ENCODE measurements at regions not wholly inside any gene's neighbourhood (a gene's known extent, or its start where the extent isn't known, plus 50 kb on each side); places are given as distances from the start of the nearest gene placed in this dataset.

- Histone ChIP-seq H3K27ac (ENCODE audit: low read depth, low read length) (no peak overlapping the region), H3K4me1 (ENCODE audit: control insufficient read depth, low read length) (no peaks in the 10 kb centered on the region), H3K27me3 (ENCODE audit: control insufficient read depth, low read length) (no peaks in the 10 kb centered on the region), H3K9me3 (ENCODE audit: control insufficient read depth, insufficient read depth, low read length) (no peaks in the 10 kb centered on the region), H3K36me3 (ENCODE audit: control insufficient read depth, low read length) (no peaks in the 10 kb centered on the region), H3K9me2 (replicated peaks; ENCODE audit: control insufficient read depth, low read length) (no peaks in the 10 kb centered on the region), H3K4me2 (ENCODE audit: low read length) (no peak overlapping the region), H4K20me1 (ENCODE audit: control insufficient read depth, insufficient read depth, low read depth, low read length) (no peaks in the 10 kb centered on the region), H3F3A (ENCODE audit: control insufficient read depth, insufficient read depth) (no peaks in the 10 kb centered on the region), H3K4me3 (ENCODE audit: low read length) (no peak overlapping the region), H3K79me2 (ENCODE audit: control insufficient read depth, low read length) (no peaks in the 10 kb centered on the region)
- TF ChIP-seq CTCF (IDR thresholded peaks at IDR 0.05; ENCODE audit: low read depth, low read length, poor library complexity, severe bottlenecking) (no peak), EZH2phosphoT487 (IDR thresholded peaks at IDR 0.05; ENCODE audit: borderline replicate concordance, low read length) (no peak)
These were observed 1653.0 kb upstream of the MIR17HG start for GRCh38 chr13:89694451-89694850.

- Histone ChIP-seq H3K4me2 (ENCODE audit: low read length) (no peak overlapping the region), H3K9me2 (replicated peaks; ENCODE audit: control insufficient read depth, low read length) (no peaks in the 10 kb centered on the region), H3K27ac (ENCODE audit: low read depth, low read length) (no peak overlapping the region), H3K4me3 (ENCODE audit: low read length) (no peak overlapping the region), H4K20me1 (ENCODE audit: control insufficient read depth, insufficient read depth, low read depth, low read length) (no peaks in the 10 kb centered on the region), H3K36me3 (ENCODE audit: control insufficient read depth, low read length) (no peaks in the 10 kb centered on the region), H3K79me2 (ENCODE audit: control insufficient read depth, low read length) (no peaks in the 10 kb centered on the region), H3F3A (ENCODE audit: control insufficient read depth, insufficient read depth) (no peaks in the 10 kb centered on the region), H3K4me1 (ENCODE audit: control insufficient read depth, low read length) (no peaks in the 10 kb centered on the region), H3K9me3 (ENCODE audit: control insufficient read depth, insufficient read depth, low read length) (no peaks in the 10 kb centered on the region), H3K27me3 (ENCODE audit: control insufficient read depth, low read length) (no peaks in the 10 kb centered on the region)
- TF ChIP-seq CTCF (IDR thresholded peaks at IDR 0.05; ENCODE audit: low read depth, low read length, poor library complexity, severe bottlenecking) = peak; percentile 50
- no peak for TF ChIP-seq EZH2phosphoT487 (IDR thresholded peaks at IDR 0.05; ENCODE audit: borderline replicate concordance, low read length)
These were observed 1651.9 kb upstream of the MIR17HG start for GRCh38 chr13:89695343-89696257.

- no peaks in the 10 kb centered on the region for H4K20me1 ChIP-seq (ENCODE audit: control insufficient read depth, insufficient read depth, low read depth, low read length)
- no peak overlapping the region for H3K27ac ChIP-seq (ENCODE audit: low read depth, low read length)
These were observed 1645.6 kb upstream of the MIR17HG start for GRCh38 chr13:89701913-89702312.

More at GRCh38 chr13:89701913-89702312, 1645.6 kb upstream of the MIR17HG start:
- Histone ChIP-seq H3K4me3 (ENCODE audit: low read length) (no peak overlapping the region), H3K9me3 (ENCODE audit: control insufficient read depth, insufficient read depth, low read length) (no peaks in the 10 kb centered on the region), H3K79me2 (ENCODE audit: control insufficient read depth, low read length) (no peaks in the 10 kb centered on the region), H3K9me2 (replicated peaks; ENCODE audit: control insufficient read depth, low read length) (no peaks in the 10 kb centered on the region), H3K36me3 (ENCODE audit: control insufficient read depth, low read length) (no peaks in the 10 kb centered on the region), H3K27me3 (ENCODE audit: control insufficient read depth, low read length) (no peaks in the 10 kb centered on the region), H3K4me1 (ENCODE audit: control insufficient read depth, low read length) (no peaks in the 10 kb centered on the region), H3F3A (ENCODE audit: control insufficient read depth, insufficient read depth) (no peaks in the 10 kb centered on the region), H3K4me2 (ENCODE audit: low read length) (no peak overlapping the region)
- TF ChIP-seq CTCF (IDR thresholded peaks at IDR 0.05; ENCODE audit: low read depth, low read length, poor library complexity, severe bottlenecking) = no peak
- TF ChIP-seq EZH2phosphoT487 (IDR thresholded peaks at IDR 0.05; ENCODE audit: borderline replicate concordance, low read length) = no peak
